SK-N-SH (cell line): ENCODE measurements at regions not wholly inside any gene's neighbourhood (a gene's known extent, or its start where the extent isn't known, plus 50 kb on each side); places are given as distances from the start of the nearest gene placed in this dataset.

Experiments
- CTCF ChIP-seq: fragments of 200-600 bp; sonication (generic); IDR thresholded peaks from 2 replicates; pipeline ENCODE4 v1.6.1; 2017; ENCODE audit warnings: antibody characterized with exemption, mild to moderate bottlenecking, moderate library complexity
- EZH2phosphoT487 ChIP-seq: fragments of 200-600 bp; sonication (generic); IDR thresholded peaks from 2 replicates; pipeline ENCODE4 v1.6.1; 2017; ENCODE audit warnings: low read depth, mixed run types, mild to moderate bottlenecking, antibody characterized with exemption, moderate library complexity, borderline replicate concordance
- FOXM1 ChIP-seq: IDR thresholded peaks from 2 replicates; pipeline ENCODE4 v1.4.0; 2012; ENCODE audit warnings: low read depth, mild to moderate bottlenecking
- JUND ChIP-seq: IDR thresholded peaks from 2 replicates; pipeline ENCODE4 v1.4.0; 2012
- MAX ChIP-seq: IDR thresholded peaks from 2 replicates; pipeline ENCODE4 v1.4.0; 2012; ENCODE audit warnings: low read depth
- PBX3 ChIP-seq: IDR thresholded peaks from 2 replicates; pipeline ENCODE4; 2012
- RAD21 ChIP-seq: IDR thresholded peaks from 2 replicates; pipeline ENCODE4 v1.6.1; 2012; ENCODE audit warnings: mild to moderate bottlenecking, low read length
- REST ChIP-seq: IDR thresholded peaks from 2 replicates; pipeline ENCODE4 v1.6.1; 2012; ENCODE audit warnings: mild to moderate bottlenecking, low read depth, low read length, moderate library complexity
- RFX5 ChIP-seq: IDR thresholded peaks from 2 replicates; pipeline ENCODE4 v1.6.1; 2012; ENCODE audit warnings: mild to moderate bottlenecking, improper control_type of control experiment, low read length
- TCF12 ChIP-seq: IDR thresholded peaks from 2 replicates; pipeline ENCODE4 v1.4.0; 2012
- USF1 ChIP-seq: IDR thresholded peaks from 2 replicates; pipeline ENCODE4 v1.4.0; 2012; ENCODE audit warnings: low read depth, borderline replicate concordance
- USF2 ChIP-seq: fragments of 150-350 bp; IDR thresholded peaks from 2 replicates; pipeline ENCODE4 v1.6.1; 2017; ENCODE audit warnings: antibody characterized with exemption, low read length, low read depth, borderline replicate concordance

- TF ChIP-seq USF2 (no peak), USF1 (no peak), TCF12 (no peak), EZH2phosphoT487 (no peak), CTCF (no peak), RAD21 (no peak), RFX5 (no peak), MAX (no peak), PBX3 (no peak), REST (no peak), JUND (no peak), FOXM1 (no peak)
These were observed 330.8 kb upstream of the KLF3 start for GRCh38 chr4:38333219-38333618.
